ENCODE measurements at regions not wholly inside any gene's neighbourhood (a gene's known extent, or its start where the extent isn't known, plus 50 kb on each side); places are given as distances from the start of the nearest gene placed in this dataset.

DNA sequence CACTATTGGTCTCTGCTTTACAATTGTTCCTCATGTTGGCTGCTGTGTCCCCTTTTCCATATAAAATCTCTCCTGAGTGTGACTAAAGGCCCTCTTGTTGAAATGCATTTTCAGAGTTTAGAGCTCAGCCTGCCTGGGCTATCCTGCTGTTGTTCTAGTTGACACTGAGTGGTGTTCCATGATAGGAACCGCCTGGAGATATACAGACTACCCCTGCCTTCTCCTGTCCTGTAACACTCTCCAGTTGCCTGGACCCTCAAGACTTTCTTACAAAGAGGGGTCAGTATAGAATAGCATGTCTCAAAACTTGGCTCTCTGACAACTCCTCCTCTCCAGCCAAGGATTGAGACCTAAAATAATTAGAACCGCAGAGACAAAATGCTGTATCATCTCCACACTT lies 152.0 kb upstream of the POU3F1 start:
- DNase-seq (ENCODE audit: low read depth, low spot score) = no peak
- H3K9me3 ChIP-seq (ENCODE audit: insufficient read depth, low read length) = peaks cover 11% of the 10 kb centered on the region; the same call in 1 of the 2 replicates
- peaks cover 2% of the 10 kb centered on the region for H3K4me1 ChIP-seq (ENCODE audit: insufficient read depth, insufficient read length)
- no peaks in the 10 kb centered on the region for H3K27me3 ChIP-seq (ENCODE audit: insufficient read depth, insufficient read length)
- no peak overlapping the region for H3K4me3 ChIP-seq (ENCODE audit: insufficient read length, low read depth)
- H3K9ac ChIP-seq (ENCODE audit: insufficient read length, low read depth) = no peak overlapping the region
- no peaks in the 10 kb centered on the region for H3K36me3 ChIP-seq (ENCODE audit: insufficient read depth, insufficient read length, low read length)
- TF ChIP-seq SUZ12 (IDR thresholded peaks at IDR 0.05; ENCODE audit: extremely low read depth, insufficient read depth, insufficient read length) = no peak
- no peak for TF ChIP-seq ZNF274 (IDR thresholded peaks at IDR 0.05; ENCODE audit: low read depth, low read length)
- TF ChIP-seq YY1 (IDR thresholded peaks at IDR 0.05; ENCODE audit: insufficient read depth, insufficient read length) = no peak

DNA sequence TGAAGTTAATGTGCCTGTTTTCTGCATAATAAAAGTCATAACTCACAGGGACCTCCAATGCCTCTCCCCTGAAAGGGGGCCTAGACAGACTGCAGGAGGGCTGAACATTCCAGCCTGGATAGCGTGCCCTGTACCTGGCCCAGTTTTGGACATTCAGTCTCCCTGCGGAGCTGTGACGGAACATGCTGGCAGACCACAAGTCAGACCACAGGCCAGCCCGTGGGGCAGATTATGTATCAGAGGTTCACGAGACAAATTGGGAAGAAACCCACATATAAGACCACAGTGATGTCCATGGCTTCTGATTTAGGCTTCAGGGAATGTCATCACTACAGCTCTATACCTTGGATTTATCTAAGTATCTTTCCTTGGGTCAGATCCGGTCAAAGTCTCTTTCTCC lies 151.5 kb upstream of the POU3F1 start:
- TF ChIP-seq ZNF274 (IDR thresholded peaks at IDR 0.05; ENCODE audit: low read depth, low read length) (no peak), SUZ12 (IDR thresholded peaks at IDR 0.05; ENCODE audit: extremely low read depth, insufficient read depth, insufficient read length) (no peak), YY1 (IDR thresholded peaks at IDR 0.05; ENCODE audit: insufficient read depth, insufficient read length) (no peak)

DNA sequence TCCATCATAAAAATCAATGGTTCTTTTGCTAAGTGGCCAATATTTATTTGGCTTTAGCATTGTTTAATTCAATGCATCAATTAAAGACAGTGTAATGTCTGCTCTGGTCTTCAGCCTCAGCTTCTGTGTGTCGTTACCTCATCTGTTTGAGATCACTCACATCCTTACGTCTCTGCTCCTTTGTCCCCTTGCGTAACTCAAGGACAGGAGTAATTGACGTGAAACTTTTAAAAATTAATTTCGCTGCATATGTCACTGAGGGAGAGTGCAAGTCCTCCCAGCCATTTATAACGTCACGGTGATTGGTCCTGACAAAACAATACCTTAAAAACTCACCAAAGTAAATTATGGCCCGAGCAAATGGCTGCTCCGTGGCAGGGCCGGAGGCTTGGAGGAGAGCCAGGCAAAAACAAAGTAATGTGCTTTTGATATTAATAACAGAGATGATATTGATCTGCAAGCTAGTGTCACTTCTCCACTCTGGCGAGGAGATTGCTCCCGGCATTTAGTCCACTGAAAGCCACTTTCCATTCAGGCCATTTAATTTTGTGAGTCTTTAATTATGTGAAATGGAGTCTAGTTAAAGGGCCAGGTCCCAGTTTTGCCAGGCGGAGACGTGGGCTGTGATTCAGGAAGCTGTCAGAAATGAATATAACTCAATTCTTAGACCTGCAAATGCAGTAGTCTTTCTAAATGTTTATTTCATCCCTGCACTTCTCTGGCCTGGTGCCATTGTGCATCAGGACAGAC lies 150.9 kb upstream of the POU3F1 start:
- TF ChIP-seq YY1 (IDR thresholded peaks at IDR 0.05; ENCODE audit: insufficient read depth, insufficient read length) (no peak), ZNF274 (IDR thresholded peaks at IDR 0.05; ENCODE audit: low read depth, low read length) (no peak), SUZ12 (IDR thresholded peaks at IDR 0.05; ENCODE audit: extremely low read depth, insufficient read depth, insufficient read length) (no peak)
- no peak for DNase-seq (ENCODE audit: low read depth, low spot score)
- Histone ChIP-seq H3K9me3 (ENCODE audit: insufficient read depth, low read length) (peaks cover 11% of the 10 kb centered on the region; the same call in 1 of the 2 replicates), H3K4me3 (ENCODE audit: insufficient read length, low read depth) (no peak overlapping the region), H3K36me3 (ENCODE audit: insufficient read depth, insufficient read length, low read length) (no peaks in the 10 kb centered on the region), H3K4me1 (ENCODE audit: insufficient read depth, insufficient read length) (peaks cover 2% of the 10 kb centered on the region), H3K9ac (ENCODE audit: insufficient read length, low read depth) (no peak overlapping the region), H3K27me3 (ENCODE audit: insufficient read depth, insufficient read length) (no peaks in the 10 kb centered on the region)

More for the DNA sequence above, 151.5 kb upstream of the POU3F1 start:
- Histone ChIP-seq H3K4me1 (ENCODE audit: insufficient read depth, insufficient read length) (peaks cover 2% of the 10 kb centered on the region), H3K36me3 (ENCODE audit: insufficient read depth, insufficient read length, low read length) (no peaks in the 10 kb centered on the region), H3K9me3 (ENCODE audit: insufficient read depth, low read length) (peaks cover 11% of the 10 kb centered on the region; the same call in 1 of the 2 replicates), H3K9ac (ENCODE audit: insufficient read length, low read depth) (no peak overlapping the region), H3K27me3 (ENCODE audit: insufficient read depth, insufficient read length) (no peaks in the 10 kb centered on the region), H3K4me3 (ENCODE audit: insufficient read length, low read depth) (no peak overlapping the region)
- no peak for DNase-seq (ENCODE audit: low read depth, low spot score)

GRCh38 chr1:38194472-38194871 lies 147.9 kb upstream of the POU3F1 start:
- Histone ChIP-seq H3K9me3 (ENCODE audit: insufficient read depth, low read length) (no peaks in the 10 kb centered on the region), H3K4me1 (ENCODE audit: insufficient read depth, insufficient read length) (peaks cover 8% of the 10 kb centered on the region), H3K36me3 (ENCODE audit: insufficient read depth, insufficient read length, low read length) (no peaks in the 10 kb centered on the region), H3K9ac (ENCODE audit: insufficient read length, low read depth) (no peak overlapping the region), H3K4me3 (ENCODE audit: insufficient read length, low read depth) (no peak overlapping the region), H3K27me3 (ENCODE audit: insufficient read depth, insufficient read length) (no peaks in the 10 kb centered on the region)
- no peak for DNase-seq (ENCODE audit: low read depth, low spot score)
- TF ChIP-seq ZNF274 (IDR thresholded peaks at IDR 0.05; ENCODE audit: low read depth, low read length) (no peak), SUZ12 (IDR thresholded peaks at IDR 0.05; ENCODE audit: extremely low read depth, insufficient read depth, insufficient read length) (no peak), YY1 (IDR thresholded peaks at IDR 0.05; ENCODE audit: insufficient read depth, insufficient read length) (no peak)

DNA sequence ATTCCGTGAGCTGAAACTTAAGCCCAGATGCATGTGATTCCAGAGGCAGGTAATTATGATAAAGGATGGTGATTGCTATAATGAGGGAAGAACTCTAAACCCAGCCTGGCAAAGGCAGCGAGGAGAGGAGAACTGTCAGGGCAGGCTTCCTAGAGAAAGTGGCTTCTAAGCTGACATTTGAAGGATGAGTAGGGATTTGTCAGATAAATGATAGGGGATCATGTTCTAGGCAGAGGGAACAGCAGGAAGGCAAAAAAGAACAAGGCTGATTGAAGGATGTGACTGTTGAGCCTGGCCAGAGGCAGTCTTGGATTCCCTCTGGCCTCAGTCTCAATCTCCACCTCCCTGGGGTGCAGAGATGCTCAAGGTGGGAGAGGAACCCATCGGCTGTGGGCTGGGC lies 146.4 kb upstream of the POU3F1 start:
- H3K27me3 ChIP-seq (ENCODE audit: insufficient read depth, insufficient read length) = no peaks in the 10 kb centered on the region
- no peaks in the 10 kb centered on the region for H3K36me3 ChIP-seq (ENCODE audit: insufficient read depth, insufficient read length, low read length)
- TF ChIP-seq YY1 (IDR thresholded peaks at IDR 0.05; ENCODE audit: insufficient read depth, insufficient read length) (no peak), ZNF274 (IDR thresholded peaks at IDR 0.05; ENCODE audit: low read depth, low read length) (no peak), SUZ12 (IDR thresholded peaks at IDR 0.05; ENCODE audit: extremely low read depth, insufficient read depth, insufficient read length) (no peak)
- no peak overlapping the region for H3K4me3 ChIP-seq (ENCODE audit: insufficient read length, low read depth)
- peaks cover 10% of the 10 kb centered on the region for H3K9me3 ChIP-seq (ENCODE audit: insufficient read depth, low read length)
- DNase-seq (ENCODE audit: low read depth, low spot score) = no peak
- H3K9ac ChIP-seq (ENCODE audit: insufficient read length, low read depth) = no peak overlapping the region
- H3K4me1 ChIP-seq (ENCODE audit: insufficient read depth, insufficient read length) = peaks cover 8% of the 10 kb centered on the region

GRCh38 chr1:38191461-38191860 lies 144.9 kb upstream of the POU3F1 start:
- no peaks in the 10 kb centered on the region for H3K27me3 ChIP-seq (ENCODE audit: insufficient read depth, insufficient read length)
- TF ChIP-seq ZNF274 (IDR thresholded peaks at IDR 0.05; ENCODE audit: low read depth, low read length) (no peak), YY1 (IDR thresholded peaks at IDR 0.05; ENCODE audit: insufficient read depth, insufficient read length) (no peak), SUZ12 (IDR thresholded peaks at IDR 0.05; ENCODE audit: extremely low read depth, insufficient read depth, insufficient read length) (no peak)
- no peaks in the 10 kb centered on the region for H3K36me3 ChIP-seq (ENCODE audit: insufficient read depth, insufficient read length, low read length)
- peaks cover 10% of the 10 kb centered on the region for H3K9me3 ChIP-seq (ENCODE audit: insufficient read depth, low read length)
- no peak for DNase-seq (ENCODE audit: low read depth, low spot score)
- H3K4me3 ChIP-seq (ENCODE audit: insufficient read length, low read depth) = no peak overlapping the region
- H3K9ac ChIP-seq (ENCODE audit: insufficient read length, low read depth) = no peak overlapping the region
- peaks cover 8% of the 10 kb centered on the region for H3K4me1 ChIP-seq (ENCODE audit: insufficient read depth, insufficient read length)

DNA sequence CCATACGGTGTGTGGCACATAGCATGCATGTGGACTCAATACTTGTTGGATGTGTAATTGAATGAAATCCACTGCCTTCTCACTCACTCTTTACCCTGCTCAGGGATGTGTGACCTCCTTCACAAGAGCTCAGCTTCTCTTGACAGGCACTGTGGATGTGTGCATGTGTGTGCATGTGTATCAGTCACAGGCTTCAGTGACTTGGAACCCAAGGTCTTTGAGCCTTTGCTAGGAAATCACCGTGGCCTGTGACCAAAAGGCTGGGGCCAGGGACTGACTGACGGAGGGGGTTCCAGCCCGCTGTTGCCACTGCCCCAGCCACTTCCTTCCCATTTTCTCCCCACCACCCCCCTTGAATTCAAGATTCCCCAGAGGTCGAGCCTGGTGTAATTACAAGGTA lies 144.4 kb upstream of the POU3F1 start:
- TF ChIP-seq SUZ12 (IDR thresholded peaks at IDR 0.05; ENCODE audit: extremely low read depth, insufficient read depth, insufficient read length) (no peak), ZNF274 (IDR thresholded peaks at IDR 0.05; ENCODE audit: low read depth, low read length) (no peak), YY1 (IDR thresholded peaks at IDR 0.05; ENCODE audit: insufficient read depth, insufficient read length) (no peak)
- H3K9ac ChIP-seq (ENCODE audit: insufficient read length, low read depth) = no peak overlapping the region

More for the DNA sequence above, 144.4 kb upstream of the POU3F1 start:
- Histone ChIP-seq H3K4me3 (ENCODE audit: insufficient read length, low read depth) (no peak overlapping the region), H3K27me3 (ENCODE audit: insufficient read depth, insufficient read length) (no peaks in the 10 kb centered on the region), H3K9me3 (ENCODE audit: insufficient read depth, low read length) (peaks cover 10% of the 10 kb centered on the region), H3K4me1 (ENCODE audit: insufficient read depth, insufficient read length) (peaks cover 8% of the 10 kb centered on the region), H3K36me3 (ENCODE audit: insufficient read depth, insufficient read length, low read length) (no peaks in the 10 kb centered on the region)
- DNase-seq (ENCODE audit: low read depth, low spot score) = no peak
